ENCODE measurements at regions not wholly inside any gene's neighbourhood (a gene's known extent, or its start where the extent isn't known, plus 50 kb on each side); places are given as distances from the start of the nearest gene placed in this dataset.
"Not testable (repeated sequence)": the region's sequence is repeated elsewhere in the genome, so short reads cannot be mapped to it uniquely, and the experiment has no call there.

GRCh38 chr20:60101201-60101890 is 143.1 kb downstream of the CDH26 start:
- Mint-ChIP-seq H3K36me3 (peaks cover 0 to 6% (median 0%) of the 10 kb centered on the region in 3 donors), H3K4me1 (peaks cover 6 to 10% (median 7%) of the 10 kb centered on the region in 4 donors), H3K27me3 (peaks cover 0 to 16% (median 6%) of the 10 kb centered on the region in 5 donors), H3K9me3 (peaks cover 0 to 4% (median 0%) of the 10 kb centered on the region in 9 donors), H3K4me3 (no peak overlapping the region), H3K27ac (no peak overlapping the region)
- ATAC-seq (no peak), DNase-seq (no peak)
- POLR2A ChIA-PET: no interaction called here

- POLR2A ChIA-PET: no interaction called here
- H3K36me3 Mint-ChIP-seq: peaks cover 0 to 6% (median 0%) of the 10 kb centered on the region in 3 donors
- H3K27me3 Mint-ChIP-seq: peaks cover 0 to 10% (median 6%) of the 10 kb centered on the region in 5 donors
- no peak overlapping the region for H3K4me3 Mint-ChIP-seq
- DNase-seq: no peak
- peaks cover 6 to 10% (median 7%) of the 10 kb centered on the region in 4 donors for H3K4me1 Mint-ChIP-seq
- no peak for ATAC-seq
- no peak overlapping the region for H3K27ac Mint-ChIP-seq
- peaks cover 0 to 4% (median 0%) of the 10 kb centered on the region in 9 donors for H3K9me3 Mint-ChIP-seq
Observed at GRCh38 chr20:60101891-60102281, 143.7 kb downstream of the CDH26 start.

DNA sequence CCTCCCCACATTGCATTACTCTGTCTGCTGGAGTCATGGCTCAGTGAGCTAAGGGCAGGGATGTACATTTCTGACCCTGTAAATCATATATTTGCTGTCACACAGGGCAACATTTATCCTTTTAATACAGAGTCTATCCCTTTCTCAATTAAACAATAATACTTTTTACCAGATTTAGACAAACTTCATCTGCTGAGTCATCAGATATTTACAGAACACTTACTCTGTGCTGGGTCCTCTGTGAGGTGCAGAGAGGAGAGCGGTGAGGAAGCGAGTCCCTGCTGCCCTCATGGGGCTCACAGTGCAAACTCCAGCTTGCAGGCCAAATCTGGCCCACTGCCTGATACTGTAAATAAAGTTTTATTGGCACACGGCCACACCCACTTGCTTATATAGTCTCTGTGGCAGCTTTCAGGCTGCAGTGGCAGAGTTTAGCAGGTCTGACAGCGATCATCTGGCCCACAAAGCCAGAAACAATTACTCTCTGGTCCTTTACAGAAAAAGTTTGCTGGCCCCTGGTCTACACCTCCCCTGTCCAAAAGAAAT is 144.5 kb downstream of the CDH26 start:
- H3K9me3 Mint-ChIP-seq: peaks cover 0 to 4% (median 0%) of the 10 kb centered on the region in 9 donors
- ATAC-seq (no peak), DNase-seq (no peak)
- POLR2A ChIA-PET: no interaction called here
- H3K4me3 Mint-ChIP-seq: no peak overlapping the region
- peaks cover 0 to 7% (median 6%) of the 10 kb centered on the region in 5 donors for H3K27me3 Mint-ChIP-seq
- peaks cover 6 to 10% (median 7%) of the 10 kb centered on the region in 4 donors for H3K4me1 Mint-ChIP-seq
- peaks cover 0 to 6% (median 0%) of the 10 kb centered on the region in 3 donors for H3K36me3 Mint-ChIP-seq
- H3K27ac Mint-ChIP-seq: no peak overlapping the region

GRCh38 chr20:60104993-60105803 is 147.0 kb downstream of the CDH26 start:
- H3K27ac Mint-ChIP-seq: no peak overlapping the region

DNA sequence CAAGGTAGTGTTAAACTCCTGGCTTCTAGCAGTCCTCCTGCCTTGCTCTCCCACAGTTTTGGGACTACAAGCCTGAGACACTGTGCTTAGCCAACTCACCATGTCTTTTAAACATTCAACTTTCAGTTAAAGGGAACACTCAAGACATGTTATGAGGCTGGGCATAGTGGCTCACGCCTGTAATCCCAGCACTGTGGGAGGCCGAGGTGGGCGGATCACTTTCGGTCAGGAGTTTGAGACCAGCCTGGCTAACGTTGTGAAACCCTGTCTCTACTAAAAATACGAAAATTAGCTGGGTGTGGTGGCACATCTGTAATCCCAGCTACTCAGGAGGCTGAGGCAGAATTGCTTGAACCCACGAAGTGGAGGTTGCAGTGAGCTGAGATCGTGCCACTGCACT is 148.0 kb downstream of the CDH26 start:
- H3K27ac Mint-ChIP-seq, H3K27me3 Mint-ChIP-seq, ATAC-seq, H3K9me3 Mint-ChIP-seq, H3K4me3 Mint-ChIP-seq, H3K4me1 Mint-ChIP-seq, H3K36me3 Mint-ChIP-seq, POLR2A ChIA-PET, DNase-seq: not testable (repeated sequence)

More at GRCh38 chr20:60104993-60105803, 147.0 kb downstream of the CDH26 start:
- Mint-ChIP-seq H3K27me3 (peaks cover 0 to 7% (median 6%) of the 10 kb centered on the region in 5 donors), H3K36me3 (no peaks in the 10 kb centered on the region), H3K9me3 (no peaks in the 10 kb centered on the region), H3K4me1 (peaks cover 6 to 10% (median 7%) of the 10 kb centered on the region in 4 donors), H3K4me3 (no peak overlapping the region)
- DNase-seq: no peak
- no peak for ATAC-seq
- POLR2A ChIA-PET: no interaction called here

GRCh38 chr20:60107621-60108390 is 149.6 kb downstream of the CDH26 start:
- DNase-seq: no peak
- Mint-ChIP-seq H3K4me3 (no peak overlapping the region), H3K9me3 (no peaks in the 10 kb centered on the region), H3K27me3 (peaks cover 0 to 11% (median 0%) of the 10 kb centered on the region in 5 donors), H3K4me1 (no peaks in the 10 kb centered on the region), H3K27ac (no peak overlapping the region), H3K36me3 (no peaks in the 10 kb centered on the region)
- POLR2A ChIA-PET: no interaction called here
- ATAC-seq: no peak

DNA sequence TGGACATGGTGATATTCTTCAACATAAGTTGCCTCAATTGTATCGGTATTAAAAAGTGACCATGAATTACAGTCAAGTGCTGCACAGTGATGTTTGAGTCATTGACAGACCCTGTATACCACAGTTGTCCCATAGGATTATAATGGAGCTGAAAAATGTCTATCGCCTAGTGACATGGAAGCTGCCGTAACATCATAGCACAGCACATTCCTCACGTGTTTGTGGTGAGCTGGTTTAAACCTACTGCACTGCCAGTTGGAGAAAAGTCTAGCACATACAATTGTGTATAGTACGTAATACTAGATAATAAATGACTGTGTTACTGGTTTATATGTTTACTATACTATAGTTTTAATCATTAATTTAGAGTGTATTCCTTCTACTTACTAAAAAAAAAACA is 150.2 kb downstream of the CDH26 start:
- ATAC-seq: no peak
- H3K27ac Mint-ChIP-seq: no peak overlapping the region
- POLR2A ChIA-PET: no interaction called here

GRCh38 chr20:60113024-60113724 is 155.0 kb downstream of the CDH26 start:
- no peaks in the 10 kb centered on the region for H3K36me3 Mint-ChIP-seq
- no peak for DNase-seq
- H3K4me3 Mint-ChIP-seq: no peak overlapping the region

More for the DNA sequence above, 150.2 kb downstream of the CDH26 start:
- no peak overlapping the region for H3K4me3 Mint-ChIP-seq
- H3K36me3 Mint-ChIP-seq: no peaks in the 10 kb centered on the region
- H3K27me3 Mint-ChIP-seq: peaks cover 0 to 9% (median 2%) of the 10 kb centered on the region in 5 donors
- H3K9me3 Mint-ChIP-seq: no peaks in the 10 kb centered on the region
- no peak for DNase-seq
- peaks cover 0 to 4% (median 0%) of the 10 kb centered on the region in 4 donors for H3K4me1 Mint-ChIP-seq

DNA sequence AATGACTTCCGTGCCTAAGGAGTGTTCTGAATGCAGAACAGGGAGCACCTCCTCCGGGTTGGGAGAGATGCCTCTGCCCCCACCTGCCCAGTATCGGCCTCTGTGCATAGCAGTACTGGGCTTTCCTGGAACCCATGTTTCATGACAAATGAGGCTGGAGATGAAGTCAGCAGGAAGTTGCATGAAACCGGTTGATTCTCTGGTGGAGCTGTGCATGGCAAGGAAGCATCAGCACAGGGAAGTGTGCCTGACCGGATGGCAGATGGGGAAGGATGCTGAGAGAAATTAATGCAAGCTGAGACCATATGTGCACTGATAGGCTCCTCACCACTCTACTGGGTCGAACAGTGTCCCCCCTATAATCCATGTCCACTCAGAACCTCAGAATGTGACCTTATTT is 155.5 kb downstream of the CDH26 start:
- peaks cover 0 to 9% (median 5%) of the 10 kb centered on the region in 5 donors for H3K27me3 Mint-ChIP-seq
- peaks cover 3 to 11% (median 7%) of the 10 kb centered on the region in 4 donors for H3K4me1 Mint-ChIP-seq

More at GRCh38 chr20:60113024-60113724, 155.0 kb downstream of the CDH26 start:
- Mint-ChIP-seq H3K27ac (peak overlapping the region in 1 of 10 donors; percentile 22), H3K4me1 (peaks cover 3 to 11% (median 7%) of the 10 kb centered on the region in 4 donors), H3K27me3 (peaks cover 0 to 9% (median 5%) of the 10 kb centered on the region in 5 donors), H3K9me3 (no peaks in the 10 kb centered on the region)
- no peak for ATAC-seq
- POLR2A ChIA-PET: no interaction called here

DNA sequence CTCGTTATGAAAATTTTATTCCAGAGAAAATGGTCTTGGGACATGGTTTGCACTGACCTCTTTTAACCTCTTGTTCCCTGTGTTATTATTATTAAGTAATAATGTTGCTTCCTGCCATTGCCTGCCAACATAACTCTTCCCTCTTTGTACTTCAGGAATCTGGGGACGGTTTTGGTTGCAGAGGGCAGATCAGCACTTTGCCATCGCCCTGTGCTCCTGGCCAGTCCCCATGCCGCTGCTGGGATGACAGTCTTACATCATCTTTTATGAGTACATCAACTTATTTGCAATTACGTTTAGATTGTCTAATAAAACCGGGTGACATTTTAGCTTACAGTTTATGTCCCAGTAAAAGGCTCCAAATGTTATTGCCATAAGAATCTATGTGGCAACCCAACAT is 157.2 kb downstream of the CDH26 start:
- POLR2A ChIA-PET: no interaction called here

More for the DNA sequence above, 155.5 kb downstream of the CDH26 start:
- H3K9me3 Mint-ChIP-seq: no peaks in the 10 kb centered on the region
- POLR2A ChIA-PET: no interaction called here
- no peak overlapping the region for H3K27ac Mint-ChIP-seq
- ATAC-seq: no peak
- no peak for DNase-seq
- H3K4me3 Mint-ChIP-seq: no peak overlapping the region
- no peaks in the 10 kb centered on the region for H3K36me3 Mint-ChIP-seq

GRCh38 chr20:60116128-60116909 is 158.1 kb downstream of the CDH26 start:
- H3K9me3 Mint-ChIP-seq: no peaks in the 10 kb centered on the region
- H3K27me3 Mint-ChIP-seq: peaks cover 0 to 9% (median 5%) of the 10 kb centered on the region in 5 donors
- ATAC-seq (no peak), DNase-seq (no peak)
- POLR2A ChIA-PET: no interaction called here
- H3K4me1 Mint-ChIP-seq: peaks cover 3 to 11% (median 7%) of the 10 kb centered on the region in 4 donors
- H3K36me3 Mint-ChIP-seq: no peaks in the 10 kb centered on the region
- no peak overlapping the region for H3K27ac Mint-ChIP-seq
- H3K4me3 Mint-ChIP-seq: no peak overlapping the region

More for the DNA sequence above, 157.2 kb downstream of the CDH26 start:
- H3K4me3 Mint-ChIP-seq: no peak overlapping the region
- H3K36me3 Mint-ChIP-seq: no peaks in the 10 kb centered on the region
- ATAC-seq: no peak
- no peak overlapping the region for H3K27ac Mint-ChIP-seq
- H3K27me3 Mint-ChIP-seq: peaks cover 0 to 9% (median 5%) of the 10 kb centered on the region in 5 donors
- H3K9me3 Mint-ChIP-seq: no peaks in the 10 kb centered on the region
- DNase-seq: no peak
- peaks cover 3 to 11% (median 7%) of the 10 kb centered on the region in 4 donors for H3K4me1 Mint-ChIP-seq
